ENCODE measurements at regions not wholly inside any gene's neighbourhood (a gene's known extent, or its start where the extent isn't known, plus 50 kb on each side); places are given as distances from the start of the nearest gene placed in this dataset.

DNA sequence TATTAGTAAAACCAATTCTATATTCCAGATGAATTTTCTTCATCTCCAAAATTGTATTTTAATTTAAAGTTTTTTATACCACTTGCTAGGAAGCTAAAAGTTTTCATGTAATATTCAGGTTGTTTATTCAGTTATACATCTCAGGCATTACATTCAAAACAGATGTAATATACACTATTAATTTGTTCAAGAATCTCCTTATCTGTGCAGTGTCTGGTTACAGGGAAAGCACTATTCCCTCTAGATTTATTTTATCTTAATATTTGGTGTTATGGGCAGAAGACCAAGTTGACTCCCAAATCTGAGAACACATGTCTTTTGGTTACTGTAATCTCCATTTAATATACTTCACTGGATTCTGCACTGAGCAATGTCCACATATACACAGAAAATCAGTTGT lies 953.4 kb downstream of the ANKRD7 start:
- TF ChIP-seq POLR2A (IDR thresholded peaks at IDR 0.05), result no peak
- TF ChIP-seq, protein P1, sequence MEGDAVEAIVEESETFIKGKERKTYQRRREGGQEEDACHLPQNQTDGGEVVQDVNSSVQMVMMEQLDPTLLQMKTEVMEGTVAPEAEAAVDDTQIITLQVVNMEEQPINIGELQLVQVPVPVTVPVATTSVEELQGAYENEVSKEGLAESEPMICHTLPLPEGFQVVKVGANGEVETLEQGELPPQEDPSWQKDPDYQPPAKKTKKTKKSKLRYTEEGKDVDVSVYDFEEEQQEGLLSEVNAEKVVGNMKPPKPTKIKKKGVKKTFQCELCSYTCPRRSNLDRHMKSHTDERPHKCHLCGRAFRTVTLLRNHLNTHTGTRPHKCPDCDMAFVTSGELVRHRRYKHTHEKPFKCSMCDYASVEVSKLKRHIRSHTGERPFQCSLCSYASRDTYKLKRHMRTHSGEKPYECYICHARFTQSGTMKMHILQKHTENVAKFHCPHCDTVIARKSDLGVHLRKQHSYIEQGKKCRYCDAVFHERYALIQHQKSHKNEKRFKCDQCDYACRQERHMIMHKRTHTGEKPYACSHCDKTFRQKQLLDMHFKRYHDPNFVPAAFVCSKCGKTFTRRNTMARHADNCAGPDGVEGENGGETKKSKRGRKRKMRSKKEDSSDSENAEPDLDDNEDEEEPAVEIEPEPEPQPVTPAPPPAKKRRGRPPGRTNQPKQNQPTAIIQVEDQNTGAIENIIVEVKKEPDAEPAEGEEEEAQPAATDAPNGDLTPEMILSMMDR (IDR thresholded peaks at IDR 0.05), result no peak
- TF ChIP-seq POLR2AphosphoS5 (IDR thresholded peaks at IDR 0.05), result no peak

All from breast epithelium (tissue), 3 donors.